OCI-LY3 (cell line): ENCODE measurements at regions not wholly inside any gene's neighbourhood (a gene's known extent, or its start where the extent isn't known, plus 50 kb on each side); places are given as distances from the start of the nearest gene placed in this dataset.

Experiments used
- H2AFZ ChIP-seq: fragments of 200-600, 300-600 bp; shearing (Covaris generic); 2 replicates; pipeline ENCODE4 v1.6.0; 2014; ENCODE audit warnings: antibody characterized with exemption, low read depth, low read length
- H3K27ac ChIP-seq: fragments of 200-600, 300-600 bp; sonication (generic); 2 replicates; pipeline ENCODE4 v1.5.1; 2014; ENCODE audit warnings: mild to moderate bottlenecking, low read length, moderate library complexity, mixed read lengths
- H3K27me3 ChIP-seq: fragments of 200-600, 300-600 bp; sonication (generic); 2 replicates; pipeline ENCODE4 v1.6.1; 2014; ENCODE audit warnings: low read depth, low read length, mixed read lengths
- H3K36me3 ChIP-seq: fragments of 200-600, 300-600 bp; sonication (generic); replicated peaks from 2 replicates; pipeline ENCODE3; 2014; ENCODE audit warnings: low read depth, low read length, mixed read lengths
- H3K4me1 ChIP-seq: fragments of 300-600, 200-600 bp; sonication (generic); 2 replicates; pipeline ENCODE4 v1.6.1; 2014; ENCODE audit warnings: low read length, mixed read lengths
- H3K4me2 ChIP-seq: fragments of 200-600, 300-600 bp; sonication (generic); 2 replicates; pipeline ENCODE4 v1.6.1; 2014; ENCODE audit warnings: low read length, mixed read lengths
- H3K4me3 ChIP-seq: fragments of 300-600, 200-600 bp; sonication (generic); 2 replicates; pipeline ENCODE4 v1.5.1; 2014; ENCODE audit warnings: antibody characterized with exemption, mild to moderate bottlenecking, low read length, moderate library complexity
- H3K79me2 ChIP-seq: fragments of 300-600, 200-600 bp; shearing (Covaris generic); 2 replicates; pipeline ENCODE4 v1.6.1; 2014; ENCODE audit warnings: mild to moderate bottlenecking, low read length, mixed read lengths
- H3K9ac ChIP-seq: fragments of 300-600, 200-600 bp; shearing (Covaris generic); 2 replicates; pipeline ENCODE4 v1.6.0; 2014; ENCODE audit warnings: mild to moderate bottlenecking, low read length, moderate library complexity
- H3K9me3 ChIP-seq: fragments of 200-600, 300-600 bp; shearing (Covaris generic); 2 replicates; pipeline ENCODE4 v1.6.1; 2014; ENCODE audit warnings: low read length, mixed read lengths; ENCODE audit not compliant: insufficient read depth
- H4K20me1 ChIP-seq: fragments of 200-600, 300-600 bp; sonication (generic); 2 replicates; pipeline ENCODE4 v1.6.1; 2016; ENCODE audit warnings: low read length, mixed read lengths; ENCODE audit not compliant: insufficient read depth
- EZH2phosphoT487 ChIP-seq: fragments of 200-600 bp; shearing (Covaris generic); IDR thresholded peaks from 2 replicates; pipeline ENCODE4 v1.6.1; 2018; ENCODE audit warnings: antibody characterized with exemption, mixed run types, low read depth
- TF ChIP-seq, protein P1 (sequence below): fragments of 200-600, 300-600 bp; sonication (generic); IDR thresholded peaks from 2 replicates; pipeline ENCODE4 v1.5.1; 2014; ENCODE audit warnings: antibody characterized with exemption, low read length, low read depth

DNA sequence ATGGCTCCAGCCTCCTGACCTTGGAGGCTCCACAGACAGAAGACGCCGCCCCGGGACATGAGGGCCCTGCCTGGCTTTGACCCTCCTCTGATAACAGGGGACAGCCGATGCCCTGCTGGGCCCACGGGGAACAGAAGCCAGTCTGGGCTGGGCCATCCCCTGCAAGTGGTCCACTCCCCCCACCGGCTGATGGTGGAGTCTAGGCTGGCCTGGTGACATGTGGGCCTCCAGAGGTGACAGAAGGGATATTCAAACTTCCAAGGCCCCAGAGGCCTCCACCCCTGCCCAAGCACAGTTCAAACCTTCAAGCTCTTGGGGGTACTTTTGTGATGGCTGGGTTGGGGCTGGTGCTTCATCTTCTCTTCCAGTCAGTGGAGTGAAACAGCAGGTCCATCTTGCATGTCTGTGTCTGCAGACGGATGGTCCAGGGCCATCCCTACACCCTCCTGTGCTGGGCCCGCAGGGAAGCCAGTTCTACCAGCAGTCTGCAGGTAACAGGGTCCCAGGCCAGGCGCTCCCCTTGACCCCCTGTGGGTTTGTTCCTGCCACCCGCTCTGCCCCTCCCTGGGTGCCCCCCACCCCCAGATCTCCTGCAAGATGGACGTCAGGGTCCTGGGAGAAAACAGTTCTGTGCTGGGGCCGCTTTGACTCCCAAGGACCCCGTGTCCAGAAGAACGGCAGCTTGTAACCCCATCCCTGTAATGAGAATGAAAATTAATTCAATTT lies 929.9 kb downstream of the BRD1 start:
- no peaks in the 10 kb centered on the region for H4K20me1 ChIP-seq
- TF ChIP-seq, protein P1, sequence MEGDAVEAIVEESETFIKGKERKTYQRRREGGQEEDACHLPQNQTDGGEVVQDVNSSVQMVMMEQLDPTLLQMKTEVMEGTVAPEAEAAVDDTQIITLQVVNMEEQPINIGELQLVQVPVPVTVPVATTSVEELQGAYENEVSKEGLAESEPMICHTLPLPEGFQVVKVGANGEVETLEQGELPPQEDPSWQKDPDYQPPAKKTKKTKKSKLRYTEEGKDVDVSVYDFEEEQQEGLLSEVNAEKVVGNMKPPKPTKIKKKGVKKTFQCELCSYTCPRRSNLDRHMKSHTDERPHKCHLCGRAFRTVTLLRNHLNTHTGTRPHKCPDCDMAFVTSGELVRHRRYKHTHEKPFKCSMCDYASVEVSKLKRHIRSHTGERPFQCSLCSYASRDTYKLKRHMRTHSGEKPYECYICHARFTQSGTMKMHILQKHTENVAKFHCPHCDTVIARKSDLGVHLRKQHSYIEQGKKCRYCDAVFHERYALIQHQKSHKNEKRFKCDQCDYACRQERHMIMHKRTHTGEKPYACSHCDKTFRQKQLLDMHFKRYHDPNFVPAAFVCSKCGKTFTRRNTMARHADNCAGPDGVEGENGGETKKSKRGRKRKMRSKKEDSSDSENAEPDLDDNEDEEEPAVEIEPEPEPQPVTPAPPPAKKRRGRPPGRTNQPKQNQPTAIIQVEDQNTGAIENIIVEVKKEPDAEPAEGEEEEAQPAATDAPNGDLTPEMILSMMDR = no peak
- TF ChIP-seq EZH2phosphoT487 = no peak
- no peak overlapping the region for H3K4me3 ChIP-seq
- H3K4me1 ChIP-seq = no peaks in the 10 kb centered on the region
- H3K9ac ChIP-seq = no peak overlapping the region
- no peaks in the 10 kb centered on the region for H3K36me3 ChIP-seq
- no peaks in the 10 kb centered on the region for H3K79me2 ChIP-seq
- no peak overlapping the region for H2AFZ ChIP-seq
- H3K27ac ChIP-seq = no peak overlapping the region
- no peaks in the 10 kb centered on the region for H3K9me3 ChIP-seq
- no peaks in the 10 kb centered on the region for H3K27me3 ChIP-seq
- H3K4me2 ChIP-seq = no peak overlapping the region

DNA sequence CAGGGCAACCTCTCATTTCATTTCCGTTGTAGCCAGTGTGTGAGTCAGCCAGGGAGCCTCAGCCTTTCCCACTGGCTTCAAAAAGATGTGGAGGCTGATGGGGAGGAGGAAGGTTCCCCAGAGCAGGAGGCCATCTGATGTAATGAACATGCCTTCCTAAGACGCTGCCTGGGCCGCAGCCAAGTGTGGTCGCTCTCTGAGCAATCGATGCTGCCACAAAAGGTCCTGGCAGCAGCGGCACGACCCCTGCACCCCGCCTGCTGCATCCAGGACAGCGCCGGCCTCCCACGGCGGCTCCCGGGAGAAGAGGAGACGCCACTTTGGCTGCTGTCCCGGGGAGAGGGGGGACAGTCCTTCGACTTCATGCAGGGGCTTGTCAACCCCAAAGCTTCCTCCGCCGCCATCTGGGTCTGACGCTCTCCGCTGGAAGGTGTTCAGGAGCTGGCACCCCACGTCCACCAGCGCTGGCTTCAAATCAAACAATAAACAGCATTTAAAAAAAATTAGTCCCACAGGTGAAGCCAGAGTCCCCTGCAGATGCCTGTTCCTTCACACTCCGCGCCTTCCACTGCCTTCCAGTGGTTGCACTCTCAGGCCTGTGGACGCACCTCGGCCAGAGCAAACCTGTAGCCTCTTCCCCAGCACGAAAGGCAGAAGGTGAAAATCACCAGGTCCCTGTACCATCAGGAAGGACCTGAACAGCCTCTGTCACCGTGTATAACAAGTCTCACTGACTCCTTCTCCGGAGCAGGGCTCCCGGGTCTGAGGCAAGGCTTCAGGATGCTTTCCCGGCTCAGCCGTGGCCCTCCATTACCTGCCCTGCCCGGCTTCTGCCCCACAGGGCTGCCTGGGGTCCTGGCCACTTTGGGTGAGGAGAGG lies 930.7 kb downstream of the BRD1 start:
- TF ChIP-seq, protein P1 = no peak
- no peak for TF ChIP-seq EZH2phosphoT487
- Histone ChIP-seq H3K27ac (no peak overlapping the region), H3K4me1 (no peaks in the 10 kb centered on the region), H3K27me3 (no peaks in the 10 kb centered on the region), H3K4me3 (no peak overlapping the region), H3K4me2 (no peak overlapping the region), H3K9me3 (no peaks in the 10 kb centered on the region), H3K9ac (no peak overlapping the region), H3K36me3 (no peaks in the 10 kb centered on the region), H2AFZ (no peak overlapping the region), H4K20me1 (no peaks in the 10 kb centered on the region), H3K79me2 (no peaks in the 10 kb centered on the region)

DNA sequence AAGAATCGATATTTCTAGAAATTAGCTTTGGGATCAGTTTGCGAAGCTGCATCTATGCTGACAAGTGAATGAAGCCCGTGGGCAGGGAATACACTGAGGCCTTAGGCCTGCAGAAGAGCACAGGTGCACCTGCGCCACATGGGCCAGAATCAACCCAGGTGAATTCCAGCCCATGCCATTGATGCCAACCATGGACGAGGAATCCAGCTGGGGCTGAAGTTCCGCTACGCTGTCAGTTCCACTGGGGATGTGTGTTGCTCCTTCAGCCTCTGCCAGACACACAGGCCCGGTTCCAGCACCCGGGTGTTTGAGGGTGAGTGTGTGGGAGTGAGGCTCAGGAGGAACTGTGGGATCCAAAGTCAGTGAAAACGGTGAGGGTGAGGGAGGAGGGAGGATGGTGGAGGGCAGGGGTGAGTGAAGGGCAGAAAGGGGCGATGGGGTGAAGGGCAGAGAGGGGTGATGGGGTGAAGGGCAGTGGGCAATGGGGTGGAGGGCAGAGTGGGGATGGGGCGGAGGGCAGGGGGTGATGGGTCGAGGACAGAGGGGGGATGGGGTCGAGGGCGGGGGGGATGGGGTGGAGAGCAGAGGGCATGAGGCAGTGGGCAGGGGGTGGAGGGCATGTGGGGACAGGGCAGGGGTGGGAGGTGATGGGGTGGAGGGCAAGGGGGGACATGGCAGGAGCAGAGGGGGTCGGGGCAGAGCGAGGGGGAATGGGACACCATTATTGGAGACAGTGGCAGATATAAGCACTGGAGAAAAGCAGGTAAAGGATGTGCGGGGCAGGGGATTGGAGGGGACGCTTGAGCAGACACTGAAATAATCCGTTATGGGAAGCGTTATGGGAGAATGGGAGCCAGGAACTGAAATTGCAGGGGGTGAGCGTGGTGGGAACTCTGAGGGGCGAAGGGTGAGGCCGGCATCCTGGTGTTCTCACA lies 931.6 kb downstream of the BRD1 start:
- Histone ChIP-seq H3K9ac (no peak overlapping the region), H3K9me3 (no peaks in the 10 kb centered on the region), H3K79me2 (no peaks in the 10 kb centered on the region), H3K36me3 (no peaks in the 10 kb centered on the region), H3K4me2 (no peak overlapping the region), H3K27me3 (no peaks in the 10 kb centered on the region), H4K20me1 (no peaks in the 10 kb centered on the region), H3K27ac (no peak overlapping the region), H3K4me1 (no peaks in the 10 kb centered on the region), H2AFZ (no peak overlapping the region), H3K4me3 (no peak overlapping the region)
- TF ChIP-seq, protein P1 = no peak
- TF ChIP-seq EZH2phosphoT487 = no peak
